ENCODE measurements at regions not wholly inside any gene's neighbourhood (a gene's known extent, or its start where the extent isn't known, plus 50 kb on each side); places are given as distances from the start of the nearest gene placed in this dataset.
"Not testable (repeated sequence)": the region's sequence is repeated elsewhere in the genome, so short reads cannot be mapped to it uniquely, and the experiment has no call there.

GRCh38 chr1:58941471-58942289 is 157.8 kb upstream of the JUN start:
- no peak for DNase-seq

DNA sequence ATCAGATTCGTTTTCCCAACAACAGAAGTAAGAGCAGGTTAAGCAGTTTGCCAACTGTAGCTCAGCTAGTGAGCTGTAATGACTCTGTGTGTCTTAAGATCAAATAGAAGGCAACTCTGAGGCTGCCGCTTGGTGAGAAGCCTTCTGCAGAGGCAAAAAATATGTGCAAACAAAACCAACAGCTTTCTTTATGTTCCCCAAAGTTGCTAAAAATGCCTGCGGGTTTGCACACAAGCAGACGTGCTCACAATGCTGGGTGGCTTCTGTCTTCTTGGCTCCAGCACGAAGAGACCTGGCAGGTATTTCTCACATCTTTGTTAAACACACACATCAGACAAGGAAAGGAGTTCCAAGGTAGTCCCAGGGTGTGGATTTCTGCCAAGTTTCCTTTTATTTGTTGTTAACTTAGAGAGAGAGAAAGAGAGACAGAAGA is 158.9 kb upstream of the JUN start:
- DNase-seq, result no peak

- no peak for DNase-seq
Measured at GRCh38 chr1:58943776-58944175, 159.9 kb upstream of the JUN start.

DNA sequence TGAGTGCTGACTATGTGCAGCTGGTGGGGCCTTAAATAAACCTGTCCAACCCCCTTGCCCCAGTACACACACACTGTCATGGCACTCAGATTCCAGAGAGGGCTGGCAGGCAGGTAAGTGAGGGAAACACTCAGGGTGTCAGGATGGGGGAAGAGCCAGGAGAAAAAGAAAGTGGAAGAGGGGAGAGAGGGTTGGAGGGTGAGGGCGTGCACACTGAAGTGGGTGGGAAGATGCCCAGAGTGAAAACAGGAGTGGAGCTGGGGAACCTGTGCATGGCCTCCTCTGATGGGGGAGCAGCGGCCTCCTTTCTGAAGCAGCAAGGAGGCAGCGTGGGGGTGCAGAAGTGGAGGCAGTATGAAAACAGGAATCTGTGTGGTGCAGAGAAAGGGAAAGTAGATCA is 160.6 kb upstream of the JUN start:
- DNase-seq, result no peak

DNA sequence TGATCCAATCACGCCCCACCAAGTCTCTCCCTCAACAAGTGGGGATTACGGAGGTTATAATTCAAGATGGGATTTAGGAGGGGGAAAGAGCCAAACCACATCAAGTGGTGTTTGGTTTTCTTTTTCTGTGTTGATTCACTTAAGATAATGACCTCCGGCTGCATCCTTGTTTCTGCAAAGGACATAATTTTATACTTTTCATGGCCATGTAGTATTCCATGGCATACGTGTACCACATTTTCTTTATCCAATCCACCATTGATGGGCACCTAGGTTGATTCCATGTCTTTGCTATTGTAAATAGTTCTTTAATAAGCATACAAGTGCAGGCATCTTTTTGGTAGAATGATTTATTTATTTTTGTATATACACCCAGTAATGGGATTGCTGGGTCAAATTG is 162.5 kb upstream of the JUN start:
- no peak for DNase-seq

DNA sequence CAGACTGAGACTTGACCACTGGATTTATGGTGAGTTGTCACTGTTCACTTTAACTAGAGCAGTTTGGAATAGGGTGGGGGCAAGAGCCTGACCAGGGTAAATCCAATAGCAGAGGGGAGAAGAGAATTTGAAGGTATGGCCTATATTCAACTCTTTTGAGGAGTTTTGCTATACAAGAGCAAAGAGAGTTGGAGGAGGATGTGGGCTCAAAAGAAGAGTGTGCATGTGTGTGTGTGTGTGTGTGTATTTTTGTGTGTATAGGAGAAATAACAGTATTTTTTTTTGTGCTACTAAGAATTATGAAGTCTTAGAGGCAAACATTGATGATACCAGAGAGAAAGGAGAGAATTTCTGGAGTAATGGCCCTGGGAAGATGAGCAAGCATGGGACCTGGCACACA is 164.8 kb upstream of the JUN start:
- no peak for DNase-seq

GRCh38 chr1:58949551-58950220 is 165.8 kb upstream of the JUN start:
- no peak for DNase-seq

DNA sequence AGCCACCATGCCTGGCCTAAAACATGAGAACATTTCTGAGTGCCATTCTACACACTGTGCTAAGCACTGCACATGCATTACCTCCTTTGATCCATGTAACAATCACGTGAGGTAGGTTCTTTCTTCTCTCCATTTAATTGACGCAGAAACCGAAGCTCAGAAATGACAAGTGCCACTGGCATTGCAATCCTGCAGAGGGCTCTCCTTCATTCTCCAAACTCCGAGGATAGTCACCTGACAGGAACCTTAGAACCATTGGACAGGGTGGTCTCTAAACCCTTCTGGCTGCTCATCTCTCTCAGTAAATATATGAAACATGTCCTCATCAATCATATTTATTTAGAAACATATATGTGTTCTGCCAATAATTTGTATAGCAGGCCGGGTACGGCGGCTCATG is 167.1 kb upstream of the JUN start:
- DNase-seq, result no peak

GRCh38 chr1:58953951-58954350 is 170.1 kb upstream of the JUN start:
- not testable (repeated sequence) for DNase-seq

- not testable (repeated sequence) for DNase-seq
Measured at GRCh38 chr1:58963287-58963686, 179.4 kb upstream of the JUN start.

DNA sequence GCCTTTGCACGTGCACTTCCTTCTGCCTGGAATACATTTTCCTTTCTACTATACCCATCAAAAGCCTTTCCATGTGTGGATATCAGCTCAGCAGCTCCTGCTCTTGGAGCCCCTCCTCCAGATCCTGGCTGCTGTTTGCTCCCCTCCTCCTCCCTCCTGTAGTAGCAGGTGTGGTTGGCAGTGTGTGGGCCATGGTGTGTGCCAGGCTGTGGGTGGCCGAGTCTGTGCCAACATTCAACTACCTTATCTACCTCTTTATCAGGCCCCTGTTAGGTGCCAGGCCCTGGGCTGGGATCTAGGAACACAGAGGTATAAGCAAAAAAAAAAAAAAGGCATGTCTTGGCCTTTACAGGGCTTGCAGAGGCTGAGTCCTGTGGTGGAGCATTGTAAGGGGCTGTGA is 180.6 kb upstream of the JUN start:
- no peak for DNase-seq

DNA sequence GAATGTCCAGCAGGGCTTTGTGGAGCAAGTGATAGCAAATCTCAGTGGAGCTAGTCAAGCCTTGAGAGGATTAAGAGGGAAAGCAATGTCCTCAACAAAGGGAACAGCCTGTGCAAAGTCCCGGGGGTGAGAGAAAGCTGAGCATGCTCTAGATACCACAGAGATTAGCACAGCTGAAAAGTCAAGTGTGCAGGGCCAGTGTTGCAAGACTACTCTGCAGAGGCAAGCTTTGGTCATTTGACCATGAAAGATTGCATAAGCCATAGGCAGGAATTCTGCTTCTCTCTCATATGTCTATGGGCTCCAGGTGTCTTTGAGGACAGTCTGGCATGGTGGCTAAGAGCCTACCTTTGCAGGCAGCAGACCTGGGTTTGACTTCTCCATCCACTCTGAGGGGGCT is 181.0 kb upstream of the JUN start:
- no peak for DNase-seq

GRCh38 chr1:58966103-58966916 is 182.5 kb upstream of the JUN start:
- no peak for DNase-seq

- DNase-seq, result no peak
Measured at GRCh38 chr1:58966917-58967740, 183.3 kb upstream of the JUN start.

DNA sequence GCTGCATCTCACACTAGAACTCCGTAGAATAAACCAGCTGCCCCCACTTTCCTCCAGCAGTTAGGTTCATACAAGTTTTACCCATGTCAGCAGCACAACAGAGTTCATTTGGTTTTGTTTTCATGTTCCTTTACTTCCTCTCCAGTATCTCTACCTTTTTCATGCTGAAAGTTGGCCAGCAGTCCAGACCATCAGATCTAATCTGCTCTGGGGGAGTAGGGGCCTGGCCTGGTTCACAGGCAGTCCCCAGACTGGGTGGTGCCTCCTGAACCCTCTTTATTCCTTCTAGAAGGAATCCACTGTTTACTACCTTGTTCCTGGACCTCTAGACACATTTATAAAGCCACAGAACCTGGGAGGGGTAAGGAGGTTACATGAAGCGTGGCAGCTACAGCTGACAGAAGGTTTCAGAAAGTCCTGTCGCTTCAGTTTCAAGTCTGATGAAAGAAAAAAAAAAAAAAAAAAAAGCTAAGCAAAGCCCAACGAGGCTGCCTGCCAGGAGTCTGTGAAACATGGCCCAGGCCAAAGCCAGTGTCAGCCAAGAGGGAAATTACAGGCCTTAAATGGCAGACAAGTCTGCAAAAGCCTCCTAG is 184.6 kb upstream of the JUN start:
- peak; percentile 5 for DNase-seq

DNA sequence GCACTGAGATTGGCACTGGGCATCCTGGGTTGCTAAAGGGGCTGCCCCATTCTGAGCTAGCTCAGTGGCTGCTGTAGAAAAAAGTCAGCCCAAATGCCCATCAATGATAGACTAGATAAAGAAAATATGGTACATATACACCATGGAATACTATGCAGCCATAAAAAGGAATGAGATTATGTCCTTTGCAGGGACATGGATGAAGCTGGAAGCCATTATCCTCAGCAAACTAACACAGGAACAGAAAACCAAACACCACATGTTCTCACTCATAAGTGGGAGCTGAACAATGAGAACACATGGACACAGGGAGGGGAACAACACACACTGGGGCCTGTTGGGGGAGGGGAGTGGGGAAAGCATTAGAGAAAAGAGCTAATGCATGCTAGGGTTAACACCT is 185.3 kb upstream of the JUN start:
- not testable (repeated sequence) for DNase-seq

- no peak for DNase-seq
Measured at GRCh38 chr1:58971629-58972140, 187.8 kb upstream of the JUN start.

- DNase-seq, result no peak
Measured at GRCh38 chr1:58975888-58976287, 192.0 kb upstream of the JUN start.

GRCh38 chr1:58976294-58976693 is 192.4 kb upstream of the JUN start:
- DNase-seq, result no peak

- DNase-seq, result no peak
Measured at GRCh38 chr1:58977598-58977997, 193.8 kb upstream of the JUN start.

- DNase-seq, result no peak
Measured at GRCh38 chr1:58978096-58978495, 194.2 kb upstream of the JUN start.

DNA sequence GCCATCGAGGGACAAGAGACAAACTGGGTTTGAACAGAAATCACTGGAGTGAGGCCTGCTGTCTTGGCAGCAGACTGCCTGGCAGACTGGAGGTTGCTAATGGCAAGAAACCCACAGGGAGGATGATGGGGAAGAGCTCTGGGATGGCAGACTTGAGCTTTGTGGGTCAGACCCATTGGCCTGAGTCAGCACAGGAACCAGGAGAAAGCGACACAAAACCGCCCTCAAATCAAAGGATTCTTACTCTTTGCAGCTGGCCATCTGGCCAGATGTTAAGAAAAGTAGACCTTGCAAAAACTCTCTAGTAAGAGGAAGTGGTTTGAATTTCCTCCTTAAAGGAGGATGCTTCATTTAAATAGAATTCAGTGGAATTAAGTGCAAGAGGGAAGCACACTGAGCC is 195.2 kb upstream of the JUN start:
- DNase-seq, result no peak

Data from NCI-H1092 (cell line).